MCF 10A (cell line): ENCODE measurements at regions not wholly inside any gene's neighbourhood (a gene's known extent, or its start where the extent isn't known, plus 50 kb on each side); places are given as distances from the start of the nearest gene placed in this dataset.

Source experiments
- BruUV-seq: library from RNA; stranded (reverse); fragments of 400-500 nt; replicated peaks from 2 replicates; lab custom pipeline; 2021; lab: Mats Ljungman, UMichigan
- CTCF ChIA-PET: fragments of 300-600 bp; sonication (Branson Sonifier 250); formaldehyde crosslinking; extraction: SDS; loops from one replicate; lab custom pipeline; 2021; ENCODE audit warnings: antibody characterized with exemption, inconsistent platforms; lab: Yijun Ruan, JAX
- POLR2A ChIA-PET: fragments of 300-600, 350-650 bp; sonication (Branson Sonifier 250); formaldehyde crosslinking; extraction: SDS; loops from one replicate; lab custom pipeline; 2020; ENCODE audit warnings: antibody characterized with exemption, inconsistent platforms; lab: Yijun Ruan, JAX
- DNase-seq: peaks from one replicate; pipeline ENCODE4 v3.0.0-alpha.2; 2018; ENCODE audit not compliant: unreplicated experiment
- H3K27ac Mint-ChIP-seq: one replicate; pipeline ENCODE4 v1.8.0; 2022; ENCODE audit warnings: mild to moderate bottlenecking, low read depth, mixed read lengths; ENCODE audit not compliant: unreplicated experiment
- H3K27me3 Mint-ChIP-seq: one replicate; pipeline ENCODE4 v1.8.0; 2022; ENCODE audit warnings: mixed read lengths; ENCODE audit not compliant: insufficient read depth, unreplicated experiment
- H3K36me3 Mint-ChIP-seq: one replicate; pipeline ENCODE4 v1.8.0; 2022; ENCODE audit warnings: mild to moderate bottlenecking, moderate library complexity, mixed read lengths; ENCODE audit not compliant: insufficient read depth, unreplicated experiment
- H3K4me1 Mint-ChIP-seq: one replicate; pipeline ENCODE4 v1.8.0; 2022; ENCODE audit warnings: mixed read lengths; ENCODE audit not compliant: insufficient read depth, unreplicated experiment
- H3K4me3 Mint-ChIP-seq: one replicate; pipeline ENCODE4 v1.8.0; 2022; ENCODE audit warnings: mild to moderate bottlenecking, moderate library complexity, mixed read lengths; ENCODE audit not compliant: unreplicated experiment
- H3K9me3 Mint-ChIP-seq: one replicate; pipeline ENCODE4 v1.8.0; 2022; ENCODE audit warnings: mixed read lengths; ENCODE audit not compliant: unreplicated experiment
- CTCF ChIP-seq: fragments of 200-600 bp; IDR thresholded peaks from one replicate; pipeline ENCODE4 v1.8.0; 2022; ENCODE audit warnings: antibody characterized with exemption, mild to moderate bottlenecking; ENCODE audit not compliant: unreplicated experiment
- intact Hi-C: fragments of 100-400 bp; cut with micrococcal nuclease; formaldehyde crosslinking; loops from 2 replicates; pipeline ENCODE4 v1.14.1; 2022

GRCh38 chrX:21174439-21174838 is 199.8 kb upstream of the CNKSR2 start:
- POLR2A ChIA-PET, result no interaction called here
- Mint-ChIP-seq H3K4me1 (no peaks in the 10 kb centered on the region), H3K4me3 (no peak overlapping the region), H3K36me3 (no peaks in the 10 kb centered on the region), H3K27me3 (no peaks in the 10 kb centered on the region), H3K9me3 (no peaks in the 10 kb centered on the region), H3K27ac (no peak overlapping the region)
- CTCF ChIA-PET, result no interaction called here
- BruUV-seq, result no TSS peak
- no peak for TF ChIP-seq CTCF
- intact Hi-C loops, result no loop called here
- DNase-seq, result no peak

- H3K4me1 Mint-ChIP-seq, result no peaks in the 10 kb centered on the region
- ChIA-PET POLR2A (no interaction called here), CTCF (no interaction called here)
- no TSS peak for BruUV-seq
- H3K4me3 Mint-ChIP-seq, result no peak overlapping the region
- no peaks in the 10 kb centered on the region for H3K36me3 Mint-ChIP-seq
- H3K9me3 Mint-ChIP-seq, result peaks cover 8% of the 10 kb centered on the region
- no peaks in the 10 kb centered on the region for H3K27me3 Mint-ChIP-seq
- intact Hi-C loops, result no loop called here
- no peak for TF ChIP-seq CTCF
- no peak overlapping the region for H3K27ac Mint-ChIP-seq
- no peak for DNase-seq
Observed at GRCh38 chrX:21176921-21177571, 197.2 kb upstream of the CNKSR2 start.

GRCh38 chrX:21181232-21181853 is 192.9 kb upstream of the CNKSR2 start:
- ChIA-PET CTCF (interaction anchor here (0.6 kb wide), 1 partner anchor 55 kb away, joined by 3 read pairs; no protein-coding TSS in a partner anchor), POLR2A (no interaction called here)
- Mint-ChIP-seq H3K36me3 (no peaks in the 10 kb centered on the region), H3K4me3 (no peak overlapping the region), H3K27ac (no peak overlapping the region), H3K27me3 (no peaks in the 10 kb centered on the region), H3K4me1 (no peaks in the 10 kb centered on the region), H3K9me3 (peaks cover 8% of the 10 kb centered on the region)
- TF ChIP-seq CTCF, result no peak
- DNase-seq, result no peak
- no TSS peak for BruUV-seq
- intact Hi-C loops, result no loop called here

GRCh38 chrX:21193196-21193595 is 181.0 kb upstream of the CNKSR2 start:
- CTCF ChIA-PET, result no interaction called here
- no TSS peak for BruUV-seq
- POLR2A ChIA-PET, result no interaction called here
- Mint-ChIP-seq H3K4me3 (no peak overlapping the region), H3K27me3 (no peaks in the 10 kb centered on the region), H3K9me3 (peaks cover 32% of the 10 kb centered on the region), H3K36me3 (no peaks in the 10 kb centered on the region), H3K27ac (no peak overlapping the region), H3K4me1 (no peaks in the 10 kb centered on the region)
- intact Hi-C loops, result no loop called here
- TF ChIP-seq CTCF, result no peak
- DNase-seq, result no peak
